Small intestine (tissue), 7 donors: ENCODE measurements at regions not wholly inside any gene's neighbourhood (a gene's known extent, or its start where the extent isn't known, plus 50 kb on each side); places are given as distances from the start of the nearest gene placed in this dataset.
"Not testable (repeated sequence)": the region's sequence is repeated elsewhere in the genome, so short reads cannot be mapped to it uniquely, and the experiment has no call there.

Experiments used
- DNase-seq, 2 donors: peaks; one replicate each; pipeline versions ENCODE4 v3.0.0 to v3.0.0-alpha.2; 2013
- FAIRE-seq: peaks from 2 replicates; lab custom pipeline; 2012; peaks lifted over from hg19 to GRCh38; lab: Jason Lieb, UNC
- H3K27ac ChIP-seq, 3 donors: one replicate each; pipeline ENCODE4 v1.5.1; 2013; ENCODE audit warnings: low read length in 2 of 3, mild to moderate bottlenecking in 2 of 3, control low read depth in 1 of 3, inconsistent platforms in 1 of 3, low read depth in 1 of 3, moderate library complexity in 1 of 3
- H3K27me3 ChIP-seq, 3 donors: one replicate each; pipeline ENCODE4 v1.6.1; 2013; ENCODE audit warnings: low read length in 3 of 3, inconsistent platforms in 1 of 3; ENCODE audit not compliant: control insufficient read depth in 3 of 3, insufficient read depth in 3 of 3
- H3K36me3 ChIP-seq, 3 donors: one replicate each; pipeline ENCODE4 v1.6.1; 2013; ENCODE audit warnings: low read length in 3 of 3, inconsistent platforms in 1 of 3, low read depth in 1 of 3, mild to moderate bottlenecking in 1 of 3, moderate library complexity in 1 of 3; ENCODE audit not compliant: control insufficient read depth in 3 of 3, insufficient read depth in 2 of 3
- H3K4me1 ChIP-seq, 3 donors: one replicate each; pipeline ENCODE4 v1.6.1; 2013; ENCODE audit warnings: low read length in 2 of 3, inconsistent platforms in 1 of 3, low read depth in 1 of 3, mild to moderate bottlenecking in 1 of 3, moderate library complexity in 1 of 3; ENCODE audit not compliant: control insufficient read depth in 3 of 3, insufficient read depth in 2 of 3
- H3K4me3 ChIP-seq, 3 donors: one replicate each; pipeline ENCODE4 v1.5.1; 2013; ENCODE audit warnings: low read length in 3 of 3, control low read depth in 1 of 3, inconsistent platforms in 1 of 3, low read depth in 1 of 3, mild to moderate bottlenecking in 1 of 3, moderate library complexity in 1 of 3
- H3K9me3 ChIP-seq, 2 donors: one replicate each; pipeline ENCODE4 v1.6.1; 2013; ENCODE audit warnings: low read depth in 1 of 2, low read length in 1 of 2; ENCODE audit not compliant: control insufficient read depth in 2 of 2, insufficient read depth in 1 of 2
- WGBS, 3 donors: extraction: QIAGEN DNeasy Blood & Tissue Kit; methylation state at CpG; one replicate each; pipeline ENCODE4 v1.1.7; 2013; 5-methylcytosine and 5-hydroxymethylcytosine counted together
- donor health status: healthy with polysubstance abuse.
- donor health status: control.
- donor health status: control.
- donor health status: Bipolar disorder and iron deficiency.
- donor health status: healthy.

DNA sequence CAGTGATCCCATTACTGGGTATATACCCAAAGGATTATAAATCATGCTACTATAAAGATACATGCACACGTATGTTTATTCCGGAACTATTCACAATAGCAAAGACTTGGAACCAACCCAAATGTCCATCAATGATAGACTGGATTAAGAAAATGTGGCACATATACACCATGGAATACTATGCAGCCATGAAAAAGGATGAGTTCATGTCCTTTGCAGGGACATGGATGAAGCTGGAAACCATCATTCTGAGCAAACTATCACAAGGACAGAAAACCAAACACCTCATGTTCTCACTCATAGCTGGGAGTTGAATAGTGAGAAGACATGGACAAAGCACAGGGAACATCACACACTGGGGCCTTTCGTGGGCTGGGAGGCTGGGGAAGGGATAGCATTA is 129.8 kb upstream of the HAPLN1 start:
- H3K27me3 ChIP-seq, H3K27ac ChIP-seq, H3K9me3 ChIP-seq, FAIRE-seq, H3K36me3 ChIP-seq, DNase-seq, H3K4me3 ChIP-seq, H3K4me1 ChIP-seq: not testable (repeated sequence)
- 88 to 92% (median 89%) methylated on average over 3 of the region's 3 CpGs for WGBS, 3 donors

DNA sequence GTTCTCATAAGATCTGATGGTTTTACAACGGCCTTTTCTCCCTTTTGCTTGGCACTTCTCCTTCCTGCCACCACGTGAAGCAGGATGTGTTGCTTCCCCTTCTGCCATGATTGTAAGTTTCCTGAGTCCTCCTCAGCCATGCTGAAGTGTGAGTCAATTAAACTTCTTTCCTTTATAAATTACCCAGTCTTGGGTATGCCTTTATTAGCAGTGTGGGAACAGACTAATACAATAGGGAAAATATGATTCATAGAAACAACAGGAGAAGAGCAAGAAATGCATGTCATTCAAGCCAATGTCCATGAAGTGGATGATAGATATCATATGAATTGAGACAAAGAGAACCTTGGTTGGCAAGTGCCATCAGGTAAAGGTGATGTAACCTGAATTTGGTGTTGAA is 128.3 kb upstream of the HAPLN1 start:
- H3K9me3 ChIP-seq: no peaks in the 10 kb centered on the region
- WGBS, 3 donors: 46 to 76% (median 50%) methylated on average over 2 of the region's 2 CpGs
- FAIRE-seq (no peak), DNase-seq (no peak)
- no peak overlapping the region for H3K4me3 ChIP-seq
- no peaks in the 10 kb centered on the region for H3K27me3 ChIP-seq
- no peak overlapping the region for H3K27ac ChIP-seq
- no peaks in the 10 kb centered on the region for H3K36me3 ChIP-seq
- H3K4me1 ChIP-seq: no peaks in the 10 kb centered on the region

DNA sequence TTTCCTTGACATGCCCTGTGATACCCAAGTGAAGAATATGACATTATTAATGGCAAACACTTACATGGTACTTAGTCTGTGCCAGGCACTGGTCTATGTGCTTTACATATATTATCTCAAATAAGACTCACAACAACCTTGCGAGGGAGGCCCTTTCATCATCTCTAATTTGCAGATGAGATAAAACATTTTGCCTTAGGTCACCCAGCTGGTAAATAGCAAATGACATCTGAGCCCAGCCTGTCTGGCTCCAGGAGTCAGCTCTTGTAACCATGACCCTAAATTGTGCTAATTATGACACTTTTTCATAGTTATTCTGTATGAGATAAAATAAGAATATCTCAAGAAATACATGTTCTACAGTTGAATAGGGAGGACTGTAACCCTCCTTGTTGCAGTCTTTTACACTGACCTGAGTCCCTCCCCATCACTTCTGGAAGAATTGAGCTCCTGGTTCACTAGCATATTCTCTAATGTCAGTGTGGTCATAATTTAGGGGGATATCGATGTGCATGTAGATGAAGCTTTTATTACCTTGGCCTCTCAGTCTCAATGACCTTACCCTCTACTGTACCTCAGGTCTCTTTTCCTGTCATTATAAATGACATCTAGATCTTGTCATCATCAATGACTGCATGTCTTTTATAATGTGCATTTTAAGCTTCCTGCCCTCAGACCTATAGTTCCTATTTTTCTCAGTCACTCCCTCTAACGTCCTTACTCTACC is 126.1 kb upstream of the HAPLN1 start:
- Histone ChIP-seq H3K36me3 (no peaks in the 10 kb centered on the region), H3K4me1 (no peaks in the 10 kb centered on the region), H3K27ac (no peak overlapping the region), H3K27me3 (no peaks in the 10 kb centered on the region), H3K9me3 (no peaks in the 10 kb centered on the region), H3K4me3 (no peak overlapping the region)
- 77 to 82% (median 81%) methylated on average over 3 of the region's 3 CpGs for WGBS, 3 donors
- no peak for FAIRE-seq
- no peak for DNase-seq

DNA sequence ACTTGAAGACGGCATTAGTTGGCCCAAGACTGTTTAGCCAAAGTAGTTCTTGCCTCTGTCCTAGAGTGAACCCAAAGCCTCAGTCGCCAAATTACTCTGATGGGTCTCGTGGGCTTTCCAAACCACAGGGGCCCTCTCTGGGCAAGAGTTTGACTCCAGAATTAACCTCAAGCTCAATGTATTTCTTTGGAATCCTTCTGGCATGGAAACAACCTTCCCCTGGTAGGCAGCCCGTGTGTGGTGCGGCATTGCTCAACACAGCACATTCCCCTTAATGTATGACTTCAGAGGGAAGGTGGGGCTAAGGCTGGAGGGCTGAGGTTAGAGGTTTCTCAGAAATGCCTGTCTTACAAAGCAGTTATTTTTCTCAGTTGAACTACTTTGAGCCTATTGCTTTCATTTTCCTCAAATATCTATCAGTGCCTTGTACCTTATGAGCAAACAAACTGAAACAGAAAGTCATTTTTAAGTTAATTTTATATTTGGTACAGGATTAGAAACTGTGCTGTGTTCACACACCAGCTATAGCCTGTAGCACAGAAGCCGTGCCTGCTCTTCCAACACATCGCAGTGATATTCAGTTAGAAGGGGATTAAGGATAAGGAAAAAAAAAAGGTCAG is 123.9 kb upstream of the HAPLN1 start:
- Histone ChIP-seq H3K4me3 (no peak overlapping the region), H3K36me3 (no peaks in the 10 kb centered on the region), H3K27ac (peak overlapping the region in 1 of 3 donors; percentile 72), H3K27me3 (no peaks in the 10 kb centered on the region), H3K4me1 (no peaks in the 10 kb centered on the region), H3K9me3 (no peaks in the 10 kb centered on the region)
- WGBS, 3 donors: 50 to 56% (median 50%) methylated on average over 7 of the region's 7 CpGs
- peak in 1 of 2 donors; percentile 18 for DNase-seq
- FAIRE-seq: no peak

DNA sequence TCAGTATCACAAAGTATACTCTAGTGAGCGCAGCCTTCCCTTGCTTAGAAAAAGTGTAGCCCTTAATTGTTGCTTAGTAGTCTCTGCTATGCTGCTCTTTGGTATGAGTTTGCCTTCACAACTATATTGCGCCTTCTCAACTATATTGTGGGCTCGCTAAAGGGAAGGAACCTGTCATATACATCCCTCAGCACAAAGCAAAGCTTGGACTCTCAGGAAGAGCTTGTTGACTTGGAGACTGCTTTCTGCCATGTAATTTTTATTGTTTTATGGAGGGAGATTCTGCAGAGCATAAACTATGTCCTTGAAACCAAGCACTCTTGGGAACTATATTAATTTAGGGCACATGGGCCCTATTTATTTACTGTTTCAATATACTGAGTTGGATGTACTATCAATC is 119.1 kb upstream of the HAPLN1 start:
- FAIRE-seq (no peak), DNase-seq (peak in 1 of 2 donors; percentile 24)
- Histone ChIP-seq H3K4me1 (no peaks in the 10 kb centered on the region), H3K36me3 (no peaks in the 10 kb centered on the region), H3K27me3 (no peaks in the 10 kb centered on the region), H3K9me3 (no peaks in the 10 kb centered on the region), H3K27ac (no peak overlapping the region), H3K4me3 (no peak overlapping the region)
- WGBS, 3 donors: 86 to 88% (median 87%) methylated on average over 3 of the region's 3 CpGs

DNA sequence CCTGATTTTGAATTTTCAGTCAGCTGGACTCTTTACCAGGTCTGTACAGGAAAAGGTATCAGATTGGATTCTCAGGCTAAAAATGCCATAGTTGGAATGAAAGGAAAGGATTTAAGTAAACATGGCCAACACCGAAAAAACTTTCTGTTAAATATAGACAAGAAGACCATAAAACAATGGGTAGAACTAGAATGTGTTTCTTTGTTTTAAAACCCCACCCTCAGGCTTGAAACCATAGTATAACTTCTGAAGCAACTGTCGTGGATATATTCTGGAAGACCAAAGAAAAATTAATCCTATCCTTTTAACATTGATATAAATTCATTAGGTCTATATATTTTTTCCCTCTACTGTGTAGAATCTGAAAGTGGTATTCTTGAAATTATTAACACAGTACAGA is 118.6 kb upstream of the HAPLN1 start:
- H3K36me3 ChIP-seq: no peaks in the 10 kb centered on the region
- no peak for DNase-seq
- no peak overlapping the region for H3K4me3 ChIP-seq
- FAIRE-seq: no peak
- H3K9me3 ChIP-seq: no peaks in the 10 kb centered on the region
- no peak overlapping the region for H3K27ac ChIP-seq
- no peaks in the 10 kb centered on the region for H3K27me3 ChIP-seq
- H3K4me1 ChIP-seq: no peaks in the 10 kb centered on the region
- WGBS, 3 donors: 40 to 65% (median 51%) methylated on average over 2 of the region's 2 CpGs

DNA sequence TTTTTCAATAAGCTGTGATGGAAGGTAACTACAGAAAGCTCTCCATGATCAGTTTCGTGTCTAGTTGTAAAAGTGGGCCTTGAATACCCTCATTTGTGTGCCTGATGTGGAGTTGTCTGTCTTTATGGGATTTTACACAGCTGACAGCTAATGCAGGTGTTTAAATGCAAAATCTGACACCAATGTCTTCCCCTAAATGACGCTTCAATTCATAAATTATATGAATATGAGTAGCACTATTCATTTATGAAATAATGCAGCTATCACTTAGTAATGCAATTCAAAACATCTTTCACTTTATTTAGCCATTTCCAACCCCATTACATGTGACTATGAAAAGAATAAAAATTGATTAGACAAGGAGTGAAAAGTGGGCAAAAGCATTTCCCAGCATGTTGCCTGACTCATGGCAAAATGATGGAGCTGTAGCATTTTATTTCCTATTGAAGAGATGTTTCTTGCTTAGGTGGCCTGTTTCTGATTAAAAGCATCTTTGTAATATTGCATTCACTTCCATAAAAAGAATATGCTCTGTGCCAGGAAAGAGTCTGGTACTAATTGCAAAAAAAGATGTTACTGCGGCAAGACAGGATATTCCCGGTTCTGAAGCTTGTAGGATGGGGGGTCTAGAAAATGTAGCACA is 116.7 kb upstream of the HAPLN1 start:
- Histone ChIP-seq H3K4me1 (no peaks in the 10 kb centered on the region), H3K4me3 (no peak overlapping the region), H3K9me3 (no peaks in the 10 kb centered on the region), H3K27me3 (no peaks in the 10 kb centered on the region), H3K27ac (no peak overlapping the region), H3K36me3 (no peaks in the 10 kb centered on the region)
- no peak for DNase-seq
- FAIRE-seq: no peak
- 76 to 89% (median 85%) methylated on average over 4 of the region's 4 CpGs for WGBS, 3 donors

DNA sequence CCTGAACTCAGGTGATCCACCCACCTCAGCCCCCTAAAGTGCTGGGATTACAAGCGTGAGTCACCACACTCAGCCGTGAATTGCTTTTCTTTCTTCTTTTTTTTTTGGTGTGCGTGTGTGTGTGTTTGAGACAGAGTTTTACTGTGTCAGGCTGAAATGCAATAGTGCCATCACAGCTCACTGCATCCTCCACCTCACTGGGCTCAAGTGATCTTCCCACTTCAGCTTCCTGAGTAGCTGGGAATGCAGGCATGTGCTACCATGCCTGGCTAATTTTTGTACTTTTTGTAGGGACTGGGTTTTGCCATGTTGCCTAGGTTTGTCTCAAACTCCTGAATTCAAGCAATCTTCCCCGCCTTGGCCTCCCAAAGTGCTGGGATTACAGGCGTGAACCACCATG is 113.7 kb upstream of the HAPLN1 start:
- DNase-seq (no peak), FAIRE-seq (no peak)
- H3K27me3 ChIP-seq: no peaks in the 10 kb centered on the region
- no peaks in the 10 kb centered on the region for H3K4me1 ChIP-seq
- no peak overlapping the region for H3K4me3 ChIP-seq
- H3K36me3 ChIP-seq: no peaks in the 10 kb centered on the region
- no peak overlapping the region for H3K27ac ChIP-seq
- H3K9me3 ChIP-seq: no peaks in the 10 kb centered on the region
- 81 to 92% (median 89%) methylated on average over 5 of the region's 5 CpGs for WGBS, 3 donors
